ENCODE measurements at regions not wholly inside any gene's neighbourhood (a gene's known extent, or its start where the extent isn't known, plus 50 kb on each side); places are given as distances from the start of the nearest gene placed in this dataset.

DNA sequence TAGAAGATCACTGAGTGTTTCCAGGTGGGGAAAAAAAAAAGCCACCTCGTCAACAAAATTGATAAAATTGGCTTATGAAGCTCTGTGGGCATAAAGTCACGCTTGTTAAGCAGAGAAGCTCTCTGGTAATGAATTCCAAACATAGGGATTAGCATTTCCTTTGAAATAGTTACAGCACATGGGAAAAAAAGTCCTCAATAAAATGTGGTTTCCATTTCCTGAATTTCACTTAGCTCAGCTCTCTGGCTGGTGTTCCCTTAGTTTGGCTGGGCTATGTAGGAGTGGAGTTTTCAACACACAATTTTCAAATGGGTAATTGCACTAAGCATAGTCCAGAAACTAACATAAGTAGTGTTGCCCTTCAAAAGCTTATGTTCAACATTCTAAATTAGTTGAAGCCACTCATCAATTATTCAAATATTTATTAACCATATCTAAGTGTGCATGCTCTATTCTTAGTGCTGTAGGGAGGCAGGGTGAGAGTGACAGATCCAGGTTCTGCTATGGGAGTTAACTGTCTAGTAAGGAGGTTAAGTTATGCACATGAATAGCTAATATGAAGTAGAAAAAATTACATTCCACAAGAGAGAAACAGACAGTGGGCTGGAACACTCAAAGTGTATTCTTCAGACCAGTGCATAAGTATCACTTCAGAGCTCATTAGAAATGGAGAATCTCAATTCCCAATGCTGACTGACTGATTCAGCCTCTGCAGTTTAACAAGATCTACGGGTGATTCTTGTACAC, 445.7 kb downstream of the SMARCA1 start:
- Histone ChIP-seq H2AK5ac (ENCODE audit: low read length) (no peak overlapping the region), H3K14ac (ENCODE audit: low read length) (no peak overlapping the region), H3K4me3 (ENCODE audit: low read depth, low read length) (no peak overlapping the region), H3K27ac (ENCODE audit: low read depth, low read length) (no peak overlapping the region), H2AFZ (ENCODE audit: insufficient read depth, low read length, poor library complexity) (no peak overlapping the region), H2BK120ac (ENCODE audit: insufficient read depth, low read length, poor library complexity) (no peak overlapping the region), H3K4me2 (ENCODE audit: low read length) (no peak overlapping the region), H4K12ac (ENCODE audit: low read depth, low read length) (no peak overlapping the region), H3K79me1 (ENCODE audit: low read length) (no peaks in the 10 kb centered on the region), H2BK12ac (ENCODE audit: low read length) (no peak overlapping the region), H3K23ac (ENCODE audit: low read length) (no peak overlapping the region), H3K79me2 (ENCODE audit: control insufficient read depth, insufficient read depth, low read length, poor library complexity) (no peaks in the 10 kb centered on the region), H3K9ac (ENCODE audit: low read length) (no peak overlapping the region), H3K27me3 (ENCODE audit: insufficient read depth, low read length) (no peaks in the 10 kb centered on the region), H3K36me3 (ENCODE audit: control insufficient read depth in 1 of 2, insufficient read depth in 2 of 2, low read length in 2 of 2) (no peaks in the 10 kb centered on the region), H4K8ac (ENCODE audit: low read depth, low read length) (no peak overlapping the region), H3K18ac (ENCODE audit: low read length) (no peak overlapping the region), H3K4ac (ENCODE audit: low read depth, low read length) (no peak overlapping the region), H3K4me1 (ENCODE audit: control insufficient read depth in 1 of 2, insufficient read depth in 2 of 2, low read length in 2 of 2) (no peaks in the 10 kb centered on the region), H3K9me3 (ENCODE audit: insufficient read depth, low read depth, low read length) (no peaks in the 10 kb centered on the region), H4K91ac (ENCODE audit: low read depth, low read length) (no peak overlapping the region), H2BK5ac (ENCODE audit: low read depth, low read length, poor library complexity) (no peak overlapping the region)
- no CpG with 5 or more reads among the region's 3 CpGs for WGBS (ENCODE audit: extremely low coverage, insufficient coverage, insufficient read length)
- DNase-seq = no peak

DNA sequence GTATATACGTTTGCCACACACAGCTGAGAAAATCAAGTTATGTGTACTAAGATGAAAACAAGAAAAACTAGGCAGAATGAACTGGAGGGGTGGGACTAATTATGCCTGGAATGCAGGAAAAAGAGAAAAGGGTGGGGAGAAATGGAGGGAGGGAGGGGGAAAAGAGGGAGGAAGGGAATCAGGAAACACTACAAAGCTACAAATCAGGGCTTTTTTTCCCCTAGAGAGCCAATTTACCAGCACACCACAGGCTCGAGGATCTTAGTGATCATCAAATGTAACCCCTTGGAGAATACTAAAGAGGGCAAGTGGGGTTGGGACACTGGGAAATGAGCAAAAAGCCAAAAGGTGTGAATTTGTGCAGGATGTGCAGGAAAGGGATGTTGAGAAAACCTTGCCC, 451.9 kb downstream of the SMARCA1 start:
- H3K18ac ChIP-seq (ENCODE audit: low read length) = no peak overlapping the region
- H3K27ac ChIP-seq (ENCODE audit: low read depth, low read length) = no peak overlapping the region
- no peak overlapping the region for H3K14ac ChIP-seq (ENCODE audit: low read length)
- H3K4ac ChIP-seq (ENCODE audit: low read depth, low read length) = no peak overlapping the region
- no peaks in the 10 kb centered on the region for H3K36me3 ChIP-seq (ENCODE audit: control insufficient read depth in 1 of 2, insufficient read depth in 2 of 2, low read length in 2 of 2)
- no peak overlapping the region for H2AFZ ChIP-seq (ENCODE audit: insufficient read depth, low read length, poor library complexity)
- no peak overlapping the region for H4K8ac ChIP-seq (ENCODE audit: low read depth, low read length)
- no peak overlapping the region for H2BK120ac ChIP-seq (ENCODE audit: insufficient read depth, low read length, poor library complexity)
- DNase-seq = no peak
- no peak overlapping the region for H4K91ac ChIP-seq (ENCODE audit: low read depth, low read length)
- no peaks in the 10 kb centered on the region for H3K9me3 ChIP-seq (ENCODE audit: insufficient read depth, low read depth, low read length)
- no peak overlapping the region for H2BK5ac ChIP-seq (ENCODE audit: low read depth, low read length, poor library complexity)
- no peak overlapping the region for H4K12ac ChIP-seq (ENCODE audit: low read depth, low read length)
- no peaks in the 10 kb centered on the region for H3K27me3 ChIP-seq (ENCODE audit: insufficient read depth, low read length)
- no peak overlapping the region for H3K4me2 ChIP-seq (ENCODE audit: low read length)
- H3K79me2 ChIP-seq (ENCODE audit: control insufficient read depth, insufficient read depth, low read length, poor library complexity) = no peaks in the 10 kb centered on the region
- no CpG with 5 or more reads among the region's 2 CpGs for WGBS (ENCODE audit: extremely low coverage, insufficient coverage, insufficient read length)
- H2BK12ac ChIP-seq (ENCODE audit: low read length) = no peak overlapping the region
- no peaks in the 10 kb centered on the region for H3K79me1 ChIP-seq (ENCODE audit: low read length)
- peaks cover 0 to 2% of the 10 kb centered on the region in 2 experiments for H3K4me1 ChIP-seq (ENCODE audit: control insufficient read depth in 1 of 2, insufficient read depth in 2 of 2, low read length in 2 of 2)
- no peak overlapping the region for H3K9ac ChIP-seq (ENCODE audit: low read length)
- H2AK5ac ChIP-seq (ENCODE audit: low read length) = no peak overlapping the region
- no peak overlapping the region for H3K4me3 ChIP-seq (ENCODE audit: low read depth, low read length)
- H3K23ac ChIP-seq (ENCODE audit: low read length) = no peak overlapping the region

DNA sequence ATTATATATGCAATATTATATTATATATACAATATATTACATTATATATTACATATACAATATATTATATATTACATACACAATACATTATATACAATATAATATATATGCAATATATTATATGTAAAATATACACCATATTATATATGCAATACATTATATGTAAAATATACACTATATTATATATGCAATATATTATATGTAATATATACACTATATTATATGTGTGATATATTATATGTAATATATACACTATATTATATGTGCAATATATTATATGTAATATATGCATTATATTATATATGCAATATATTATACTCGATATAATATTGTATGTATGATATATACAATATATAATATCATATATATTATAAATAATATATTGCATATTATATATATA, 457.4 kb downstream of the SMARCA1 start:
- Histone ChIP-seq H3K9ac (ENCODE audit: low read length) (no peak overlapping the region), H2AFZ (ENCODE audit: insufficient read depth, low read length, poor library complexity) (no peak overlapping the region), H3K79me2 (ENCODE audit: control insufficient read depth, insufficient read depth, low read length, poor library complexity) (no peaks in the 10 kb centered on the region), H3K4me3 (ENCODE audit: low read depth, low read length) (no peak overlapping the region), H2BK12ac (ENCODE audit: low read length) (no peak overlapping the region), H3K27me3 (ENCODE audit: insufficient read depth, low read length) (no peaks in the 10 kb centered on the region), H3K36me3 (ENCODE audit: control insufficient read depth in 1 of 2, insufficient read depth in 2 of 2, low read length in 2 of 2) (no peaks in the 10 kb centered on the region), H3K4ac (ENCODE audit: low read depth, low read length) (no peak overlapping the region), H3K4me2 (ENCODE audit: low read length) (no peak overlapping the region), H4K12ac (ENCODE audit: low read depth, low read length) (no peak overlapping the region), H3K9me3 (ENCODE audit: insufficient read depth, low read depth, low read length) (no peaks in the 10 kb centered on the region), H3K23ac (ENCODE audit: low read length) (no peak overlapping the region), H3K27ac (ENCODE audit: low read depth, low read length) (no peak overlapping the region), H3K14ac (ENCODE audit: low read length) (no peak overlapping the region), H4K8ac (ENCODE audit: low read depth, low read length) (no peak overlapping the region), H4K91ac (ENCODE audit: low read depth, low read length) (no peak overlapping the region), H3K18ac (ENCODE audit: low read length) (no peak overlapping the region), H2BK5ac (ENCODE audit: low read depth, low read length, poor library complexity) (no peak overlapping the region), H3K79me1 (ENCODE audit: low read length) (no peaks in the 10 kb centered on the region), H2AK5ac (ENCODE audit: low read length) (no peak overlapping the region), H3K4me1 (ENCODE audit: control insufficient read depth in 1 of 2, insufficient read depth in 2 of 2, low read length in 2 of 2) (no peaks in the 10 kb centered on the region), H2BK120ac (ENCODE audit: insufficient read depth, low read length, poor library complexity) (no peak overlapping the region)
- no peak for DNase-seq
- WGBS (ENCODE audit: extremely low coverage, insufficient coverage, insufficient read length) = no CpG with 5 or more reads among the region's 1 CpG

DNA sequence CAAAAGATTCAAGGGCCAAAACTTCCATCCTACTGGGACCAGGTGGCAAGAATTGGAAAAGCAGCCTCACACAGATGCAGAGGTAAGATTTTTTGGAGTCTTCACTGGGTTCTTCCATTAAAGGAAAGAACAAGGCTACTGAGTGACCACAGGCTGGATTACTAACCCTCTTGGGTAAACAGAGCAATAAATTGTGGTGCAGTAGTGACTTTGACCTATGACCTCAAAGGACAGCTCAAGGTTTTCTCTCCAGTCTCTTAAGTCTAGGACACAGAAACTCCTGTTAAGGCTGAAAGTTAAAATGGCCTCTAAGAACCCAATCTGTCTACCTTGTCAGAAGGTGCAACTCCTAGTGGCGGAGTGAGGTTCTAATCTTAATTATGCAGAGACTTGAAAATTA, 464.9 kb downstream of the SMARCA1 start:
- Histone ChIP-seq H3K36me3 (ENCODE audit: control insufficient read depth in 1 of 2, insufficient read depth in 2 of 2, low read length in 2 of 2) (no peaks in the 10 kb centered on the region), H3K4me2 (ENCODE audit: low read length) (no peak overlapping the region), H3K79me1 (ENCODE audit: low read length) (no peaks in the 10 kb centered on the region), H3K4ac (ENCODE audit: low read depth, low read length) (no peak overlapping the region), H4K12ac (ENCODE audit: low read depth, low read length) (no peak overlapping the region), H3K27me3 (ENCODE audit: insufficient read depth, low read length) (no peaks in the 10 kb centered on the region), H3K14ac (ENCODE audit: low read length) (no peak overlapping the region), H4K8ac (ENCODE audit: low read depth, low read length) (no peak overlapping the region), H3K4me3 (ENCODE audit: low read depth, low read length) (no peak overlapping the region), H2AK5ac (ENCODE audit: low read length) (no peak overlapping the region), H3K18ac (ENCODE audit: low read length) (no peak overlapping the region), H3K9me3 (ENCODE audit: insufficient read depth, low read depth, low read length) (no peaks in the 10 kb centered on the region), H3K27ac (ENCODE audit: low read depth, low read length) (no peak overlapping the region), H3K4me1 (ENCODE audit: control insufficient read depth in 1 of 2, insufficient read depth in 2 of 2, low read length in 2 of 2) (no peaks in the 10 kb centered on the region), H2BK12ac (ENCODE audit: low read length) (no peak overlapping the region), H2AFZ (ENCODE audit: insufficient read depth, low read length, poor library complexity) (no peak overlapping the region), H3K9ac (ENCODE audit: low read length) (no peak overlapping the region), H2BK120ac (ENCODE audit: insufficient read depth, low read length, poor library complexity) (no peak overlapping the region), H3K79me2 (ENCODE audit: control insufficient read depth, insufficient read depth, low read length, poor library complexity) (no peaks in the 10 kb centered on the region), H4K91ac (ENCODE audit: low read depth, low read length) (no peak overlapping the region), H2BK5ac (ENCODE audit: low read depth, low read length, poor library complexity) (no peak overlapping the region), H3K23ac (ENCODE audit: low read length) (no peak overlapping the region)
- no CpG with 5 or more reads among the region's 1 CpG for WGBS (ENCODE audit: extremely low coverage, insufficient coverage, insufficient read length)
- no peak for DNase-seq
